ENCODE measurements at regions not wholly inside any gene's neighbourhood (a gene's known extent, or its start where the extent isn't known, plus 50 kb on each side); places are given as distances from the start of the nearest gene placed in this dataset.

DNA sequence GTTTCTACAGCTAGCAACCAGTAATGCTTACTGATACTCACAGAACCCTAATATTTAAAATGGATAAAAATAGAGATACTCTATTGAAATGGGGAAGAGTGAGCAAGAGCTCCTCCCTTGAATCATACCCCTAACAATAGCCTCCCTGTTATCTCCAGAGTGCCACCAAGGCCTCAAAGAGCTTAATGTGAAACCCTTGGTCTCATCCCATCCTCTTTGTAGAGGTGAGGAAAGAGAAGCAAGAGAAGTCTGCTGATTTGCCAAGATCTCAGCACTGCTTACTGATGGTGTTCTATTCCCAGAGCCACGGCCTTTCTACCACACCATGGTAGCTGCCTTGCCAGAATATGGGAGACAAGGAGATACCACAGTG lies 463.4 kb upstream of the PROK2 start:
- TF ChIP-seq, protein P1, sequence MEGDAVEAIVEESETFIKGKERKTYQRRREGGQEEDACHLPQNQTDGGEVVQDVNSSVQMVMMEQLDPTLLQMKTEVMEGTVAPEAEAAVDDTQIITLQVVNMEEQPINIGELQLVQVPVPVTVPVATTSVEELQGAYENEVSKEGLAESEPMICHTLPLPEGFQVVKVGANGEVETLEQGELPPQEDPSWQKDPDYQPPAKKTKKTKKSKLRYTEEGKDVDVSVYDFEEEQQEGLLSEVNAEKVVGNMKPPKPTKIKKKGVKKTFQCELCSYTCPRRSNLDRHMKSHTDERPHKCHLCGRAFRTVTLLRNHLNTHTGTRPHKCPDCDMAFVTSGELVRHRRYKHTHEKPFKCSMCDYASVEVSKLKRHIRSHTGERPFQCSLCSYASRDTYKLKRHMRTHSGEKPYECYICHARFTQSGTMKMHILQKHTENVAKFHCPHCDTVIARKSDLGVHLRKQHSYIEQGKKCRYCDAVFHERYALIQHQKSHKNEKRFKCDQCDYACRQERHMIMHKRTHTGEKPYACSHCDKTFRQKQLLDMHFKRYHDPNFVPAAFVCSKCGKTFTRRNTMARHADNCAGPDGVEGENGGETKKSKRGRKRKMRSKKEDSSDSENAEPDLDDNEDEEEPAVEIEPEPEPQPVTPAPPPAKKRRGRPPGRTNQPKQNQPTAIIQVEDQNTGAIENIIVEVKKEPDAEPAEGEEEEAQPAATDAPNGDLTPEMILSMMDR (conservative IDR thresholded peaks at IDR 0.05): no peak
- no peak for TF ChIP-seq EZH2 (IDR thresholded peaks at IDR 0.05; ENCODE audit: low read depth)
